ENCODE measurements at regions not wholly inside any gene's neighbourhood (a gene's known extent, or its start where the extent isn't known, plus 50 kb on each side); places are given as distances from the start of the nearest gene placed in this dataset.
"Not testable (repeated sequence)": the region's sequence is repeated elsewhere in the genome, so short reads cannot be mapped to it uniquely, and the experiment has no call there.

DNA sequence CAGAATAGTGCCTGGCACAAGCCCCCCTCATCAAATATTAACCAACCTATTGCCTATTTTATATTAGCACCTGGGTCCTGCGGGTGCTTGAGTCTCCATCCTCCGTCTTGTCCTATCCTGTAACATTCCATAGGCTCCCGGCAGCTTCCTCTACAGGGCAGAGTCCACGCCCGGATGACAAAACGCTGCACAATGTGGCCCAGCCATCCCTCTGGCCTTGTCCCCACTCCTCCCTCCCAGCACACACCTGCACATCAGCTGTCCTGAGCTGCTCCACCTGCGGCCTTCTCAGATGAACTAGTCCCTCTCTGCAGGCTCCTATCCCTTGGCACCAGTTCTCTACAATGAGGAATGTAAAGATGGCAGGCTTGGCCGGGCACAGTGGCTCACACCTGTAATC lies 153.5 kb upstream of the PDE1C start:
- H3K4me1 ChIP-seq (ENCODE audit: control extremely low read depth in 1 of 4, control insufficient read depth in 4 of 4, insufficient read depth in 4 of 4, low read length in 3 of 4) = no peaks in the 10 kb centered on the region
- ChIA-PET POLR2A (no interaction called here), CTCF (interaction anchor here (0.7 to 4.3 kb wide), 3 partner anchors 13 to 52 kb away, joined by 4 to 23 read pairs (median 5); no protein-coding TSS in a partner anchor)
- H3K27ac ChIP-seq (ENCODE audit: insufficient read depth in 1 of 2, low read depth in 1 of 2, low read length in 2 of 2, poor library complexity in 1 of 2, severe bottlenecking in 2 of 2) = no peak overlapping the region
- no peak overlapping the region for H3K4me3 ChIP-seq (ENCODE audit: control insufficient read depth in 1 of 7, extremely low read depth in 1 of 7, insufficient read depth in 4 of 7, low read depth in 2 of 7, low read length in 6 of 7)
- peaks cover 0 to 6% (median 0%) of the 10 kb centered on the region in 5 experiments for H3K9me3 ChIP-seq (ENCODE audit: control extremely low read depth in 1 of 5, control insufficient read depth in 4 of 5, insufficient read depth in 2 of 5, low read depth in 1 of 5, low read length in 4 of 5)
- no peaks in the 10 kb centered on the region for H3K36me3 ChIP-seq (ENCODE audit: control insufficient read depth in 4 of 4, insufficient read depth in 4 of 4, low read length in 3 of 4)
- H3K27me3 ChIP-seq (replicated peaks in 2 of 5; ENCODE audit: control insufficient read depth in 4 of 5, insufficient read depth in 5 of 5, low read length in 4 of 5) = no peaks in the 10 kb centered on the region
- WGBS (ENCODE audit: insufficient coverage) = 97% methylated on average over 8 of the region's 8 CpGs
- no peak for DNase-seq

DNA sequence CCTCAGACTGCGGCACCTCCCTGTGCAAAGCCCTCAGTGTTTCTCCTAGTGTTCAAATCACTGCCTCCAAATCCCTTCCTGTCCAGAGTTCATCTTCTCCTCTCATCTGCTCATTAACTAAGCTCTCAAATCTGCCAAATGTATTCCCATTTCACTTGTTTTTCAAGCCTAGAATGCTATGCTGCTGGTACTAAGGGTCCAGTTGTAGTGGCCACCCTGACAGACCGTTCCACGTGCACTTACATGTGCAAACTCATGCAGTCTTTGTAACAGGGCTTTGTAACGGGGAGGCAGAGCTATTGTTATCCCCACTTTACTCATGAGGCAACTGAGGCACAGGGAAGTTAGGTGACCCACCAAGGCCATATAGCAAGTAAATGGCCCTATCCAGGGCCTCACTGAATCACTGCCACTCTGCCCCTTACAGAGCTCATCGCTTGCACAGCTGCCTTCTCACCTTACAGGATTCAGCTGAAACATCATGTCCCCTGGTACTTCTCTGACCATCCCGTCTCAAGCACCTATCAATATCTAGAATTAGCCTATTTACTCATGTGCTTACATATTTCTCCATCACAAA lies 153.0 kb upstream of the PDE1C start:
- no peaks in the 10 kb centered on the region for H3K27me3 ChIP-seq (replicated peaks in 2 of 5; ENCODE audit: control insufficient read depth in 4 of 5, insufficient read depth in 5 of 5, low read length in 4 of 5)
- H3K36me3 ChIP-seq (ENCODE audit: control insufficient read depth in 4 of 4, insufficient read depth in 4 of 4, low read length in 3 of 4) = no peaks in the 10 kb centered on the region
- no peak overlapping the region for H3K27ac ChIP-seq (ENCODE audit: insufficient read depth in 1 of 2, low read depth in 1 of 2, low read length in 2 of 2, poor library complexity in 1 of 2, severe bottlenecking in 2 of 2)
- 91% methylated on average over 5 of the region's 6 CpGs for WGBS (ENCODE audit: insufficient coverage)
- POLR2A ChIA-PET = no interaction called here
- no peak for DNase-seq
- no peak overlapping the region for H3K4me3 ChIP-seq (ENCODE audit: control insufficient read depth in 1 of 7, extremely low read depth in 1 of 7, insufficient read depth in 4 of 7, low read depth in 2 of 7, low read length in 6 of 7)
- H3K9me3 ChIP-seq (ENCODE audit: control extremely low read depth in 1 of 5, control insufficient read depth in 4 of 5, insufficient read depth in 2 of 5, low read depth in 1 of 5, low read length in 4 of 5) = peaks cover 0 to 6% (median 0%) of the 10 kb centered on the region in 5 experiments
- H3K4me1 ChIP-seq (ENCODE audit: control extremely low read depth in 1 of 4, control insufficient read depth in 4 of 4, insufficient read depth in 4 of 4, low read length in 3 of 4) = no peaks in the 10 kb centered on the region
- CTCF ChIA-PET = interaction anchor here (4.3 kb wide), 1 partner anchor 12 kb away, joined by 23 read pairs; no protein-coding TSS in a partner anchor

DNA sequence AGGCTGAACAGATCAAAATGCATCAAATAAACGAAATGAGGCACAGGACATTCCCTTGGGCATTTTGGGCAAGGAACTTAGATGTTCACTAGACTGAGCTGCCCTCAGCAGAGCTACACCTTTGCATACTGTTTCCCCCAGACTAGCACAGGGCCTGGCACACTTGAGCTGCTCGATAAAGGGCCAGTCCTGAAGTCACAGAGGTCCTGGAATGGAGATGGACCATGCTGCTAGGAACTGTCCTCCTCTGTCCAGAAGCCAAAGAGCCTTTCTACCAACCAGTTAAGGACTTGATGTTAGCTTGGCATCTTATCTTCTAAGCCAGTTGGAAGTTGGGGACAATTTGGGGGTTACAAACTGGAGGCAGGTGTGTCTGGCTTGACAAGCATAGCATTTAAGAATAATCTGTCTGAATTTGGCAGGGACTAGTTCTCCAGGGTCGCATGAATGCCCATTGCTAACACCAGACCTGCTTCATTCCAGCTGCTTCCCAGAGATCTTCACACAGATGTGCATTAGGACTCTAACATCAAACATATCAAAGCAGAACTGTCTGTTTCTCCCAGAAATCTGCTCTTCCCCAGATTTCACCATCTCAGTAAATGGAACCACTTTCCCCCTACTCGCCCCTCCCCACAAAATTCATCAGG lies 152.2 kb upstream of the PDE1C start:
- Histone ChIP-seq H3K36me3 (ENCODE audit: control insufficient read depth in 4 of 4, insufficient read depth in 4 of 4, low read length in 3 of 4) (no peaks in the 10 kb centered on the region), H3K4me3 (ENCODE audit: control insufficient read depth in 1 of 7, extremely low read depth in 1 of 7, insufficient read depth in 4 of 7, low read depth in 2 of 7, low read length in 6 of 7) (no peak overlapping the region), H3K9me3 (ENCODE audit: control extremely low read depth in 1 of 5, control insufficient read depth in 4 of 5, insufficient read depth in 2 of 5, low read depth in 1 of 5, low read length in 4 of 5) (no peaks in the 10 kb centered on the region), H3K4me1 (ENCODE audit: control extremely low read depth in 1 of 4, control insufficient read depth in 4 of 4, insufficient read depth in 4 of 4, low read length in 3 of 4) (no peaks in the 10 kb centered on the region), H3K27ac (ENCODE audit: insufficient read depth in 1 of 2, low read depth in 1 of 2, low read length in 2 of 2, poor library complexity in 1 of 2, severe bottlenecking in 2 of 2) (no peak overlapping the region), H3K27me3 (replicated peaks in 2 of 5; ENCODE audit: control insufficient read depth in 4 of 5, insufficient read depth in 5 of 5, low read length in 4 of 5) (no peaks in the 10 kb centered on the region)
- POLR2A ChIA-PET = no interaction called here
- CTCF ChIA-PET = interaction anchor here (1.3 to 4.3 kb wide), 4 partner anchors 8 to 53 kb away, joined by 3 to 23 read pairs (median 6); no protein-coding TSS in a partner anchor
- WGBS (ENCODE audit: insufficient coverage) = 97% methylated on average over 4 of the region's 4 CpGs
- no peak for DNase-seq

DNA sequence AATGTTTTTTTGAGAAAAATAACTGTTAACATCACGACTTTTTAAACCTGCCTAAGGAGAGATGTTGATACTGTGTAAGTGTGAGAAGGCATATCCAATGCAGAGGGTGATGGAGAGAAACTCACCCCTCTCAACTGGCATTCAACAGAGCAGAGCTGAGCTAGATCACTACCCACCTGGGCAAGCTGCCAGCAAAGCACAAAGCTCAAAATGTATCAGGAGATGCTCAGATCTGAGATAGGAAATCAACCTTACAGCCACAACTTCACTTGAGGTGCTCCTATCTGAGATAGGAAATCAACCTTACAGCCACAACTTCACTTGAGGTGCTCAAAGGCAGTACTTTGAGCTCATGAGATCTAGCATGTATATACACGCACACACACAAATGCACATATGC lies 151.5 kb upstream of the PDE1C start:
- DNase-seq = no peak
- no peaks in the 10 kb centered on the region for H3K27me3 ChIP-seq (replicated peaks in 2 of 5; ENCODE audit: control insufficient read depth in 4 of 5, insufficient read depth in 5 of 5, low read length in 4 of 5)
- H3K9me3 ChIP-seq (ENCODE audit: control extremely low read depth in 1 of 5, control insufficient read depth in 4 of 5, insufficient read depth in 2 of 5, low read depth in 1 of 5, low read length in 4 of 5) = no peaks in the 10 kb centered on the region
- CTCF ChIA-PET = interaction anchor here (1.3 to 4.3 kb wide), 4 partner anchors 9 to 54 kb away, joined by 3 to 23 read pairs (median 6); no protein-coding TSS in a partner anchor
- no peaks in the 10 kb centered on the region for H3K4me1 ChIP-seq (ENCODE audit: control extremely low read depth in 1 of 4, control insufficient read depth in 4 of 4, insufficient read depth in 4 of 4, low read length in 3 of 4)
- POLR2A ChIA-PET = no interaction called here
- no peak overlapping the region for H3K4me3 ChIP-seq (ENCODE audit: control insufficient read depth in 1 of 7, extremely low read depth in 1 of 7, insufficient read depth in 4 of 7, low read depth in 2 of 7, low read length in 6 of 7)
- 93% methylated on average over 2 of the region's 2 CpGs for WGBS (ENCODE audit: insufficient coverage)
- H3K27ac ChIP-seq (ENCODE audit: insufficient read depth in 1 of 2, low read depth in 1 of 2, low read length in 2 of 2, poor library complexity in 1 of 2, severe bottlenecking in 2 of 2) = no peak overlapping the region
- H3K36me3 ChIP-seq (ENCODE audit: control insufficient read depth in 4 of 4, insufficient read depth in 4 of 4, low read length in 3 of 4) = no peaks in the 10 kb centered on the region

DNA sequence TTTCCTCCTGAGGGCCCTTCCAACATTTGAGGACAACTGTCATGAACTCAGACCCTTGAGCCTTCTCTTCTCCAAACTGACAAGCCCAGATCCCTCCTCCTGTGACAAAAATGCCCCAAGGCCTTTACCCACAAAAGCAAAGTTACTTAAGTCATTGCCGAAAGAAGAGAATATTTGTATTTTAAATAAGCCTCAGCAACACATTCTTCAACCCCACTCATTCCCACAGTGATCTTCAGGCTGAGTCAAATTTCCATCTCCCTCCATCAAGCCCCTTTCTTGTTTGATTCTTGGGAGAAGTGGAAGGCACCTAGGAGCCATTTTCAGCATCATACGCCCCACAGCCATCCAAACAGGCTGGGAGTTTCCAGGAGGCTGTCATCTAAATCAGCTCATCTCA lies 150.8 kb upstream of the PDE1C start:
- H3K27me3 ChIP-seq (replicated peaks in 2 of 5; ENCODE audit: control insufficient read depth in 4 of 5, insufficient read depth in 5 of 5, low read length in 4 of 5) = peaks cover 0 to 3% (median 0%) of the 10 kb centered on the region in 5 experiments
- H3K36me3 ChIP-seq (ENCODE audit: control insufficient read depth in 4 of 4, insufficient read depth in 4 of 4, low read length in 3 of 4) = no peaks in the 10 kb centered on the region
- no peak for DNase-seq
- WGBS (ENCODE audit: insufficient coverage) = 100% methylated on average over 1 of the region's 2 CpGs
- ChIA-PET CTCF (interaction anchor here (1.3 to 4.3 kb wide), 5 partner anchors 10 to 138 kb away, joined by 3 to 23 read pairs (median 4); no protein-coding TSS in a partner anchor), POLR2A (no interaction called here)
- no peak overlapping the region for H3K27ac ChIP-seq (ENCODE audit: insufficient read depth in 1 of 2, low read depth in 1 of 2, low read length in 2 of 2, poor library complexity in 1 of 2, severe bottlenecking in 2 of 2)
- no peak overlapping the region for H3K4me3 ChIP-seq (ENCODE audit: control insufficient read depth in 1 of 7, extremely low read depth in 1 of 7, insufficient read depth in 4 of 7, low read depth in 2 of 7, low read length in 6 of 7)
- H3K9me3 ChIP-seq (ENCODE audit: control extremely low read depth in 1 of 5, control insufficient read depth in 4 of 5, insufficient read depth in 2 of 5, low read depth in 1 of 5, low read length in 4 of 5) = no peaks in the 10 kb centered on the region
- no peaks in the 10 kb centered on the region for H3K4me1 ChIP-seq (ENCODE audit: control extremely low read depth in 1 of 4, control insufficient read depth in 4 of 4, insufficient read depth in 4 of 4, low read length in 3 of 4)

DNA sequence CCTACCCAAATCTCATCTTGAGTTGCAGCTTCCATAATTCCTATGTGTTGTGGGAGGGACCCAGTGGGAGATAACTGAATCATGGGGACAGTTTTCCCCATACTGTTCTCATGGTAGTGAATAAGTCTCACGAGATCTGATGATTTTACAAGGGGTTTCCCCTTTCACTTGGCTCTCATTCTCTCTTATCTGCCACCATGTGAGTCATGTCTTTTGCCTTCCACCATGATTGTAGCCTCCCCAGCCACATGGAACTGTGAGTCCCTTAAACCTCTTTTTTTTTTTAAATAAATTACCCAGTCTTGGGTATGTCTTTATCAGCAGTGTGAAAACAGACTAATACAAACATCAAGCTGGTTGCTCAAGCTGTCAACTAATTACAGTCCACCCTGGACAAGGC lies 149.6 kb upstream of the PDE1C start:
- DNase-seq; H3K36me3 ChIP-seq (ENCODE audit: control insufficient read depth in 4 of 4, insufficient read depth in 4 of 4, low read length in 3 of 4); H3K27me3 ChIP-seq (replicated peaks in 2 of 5; ENCODE audit: control insufficient read depth in 4 of 5, insufficient read depth in 5 of 5, low read length in 4 of 5); H3K27ac ChIP-seq (ENCODE audit: insufficient read depth in 1 of 2, low read depth in 1 of 2, low read length in 2 of 2, poor library complexity in 1 of 2, severe bottlenecking in 2 of 2); H3K9me3 ChIP-seq (ENCODE audit: control extremely low read depth in 1 of 5, control insufficient read depth in 4 of 5, insufficient read depth in 2 of 5, low read depth in 1 of 5, low read length in 4 of 5); H3K4me3 ChIP-seq (ENCODE audit: control insufficient read depth in 1 of 7, extremely low read depth in 1 of 7, insufficient read depth in 4 of 7, low read depth in 2 of 7, low read length in 6 of 7); H3K4me1 ChIP-seq (ENCODE audit: control extremely low read depth in 1 of 4, control insufficient read depth in 4 of 4, insufficient read depth in 4 of 4, low read length in 3 of 4); POLR2A ChIA-PET: not testable (repeated sequence)
- WGBS (ENCODE audit: insufficient coverage) = no CpG with 5 or more reads among the region's 1 CpG
- CTCF ChIA-PET = interaction anchor here (1.3 to 4.3 kb wide), 3 partner anchors 9 to 139 kb away, joined by 3 to 23 read pairs (median 3); no protein-coding TSS in a partner anchor

DNA sequence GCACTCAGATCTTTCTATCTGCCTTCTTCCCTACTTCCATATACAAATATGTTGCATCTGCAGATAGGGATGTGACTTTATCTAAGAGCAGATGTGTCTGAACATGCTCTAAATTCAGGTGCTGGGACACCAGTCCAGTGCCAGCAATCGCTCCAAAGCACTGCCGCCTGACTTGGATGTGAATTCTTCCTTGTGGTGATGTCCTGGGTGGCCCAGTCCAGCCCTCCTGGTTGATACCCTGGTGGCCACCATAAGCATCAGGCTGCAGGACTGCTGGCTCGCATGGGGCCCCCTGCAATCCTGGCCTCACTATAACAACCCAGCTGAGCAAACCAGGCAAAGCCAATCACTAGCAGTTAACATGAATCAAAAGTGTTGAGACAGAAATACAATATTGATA lies 149.2 kb upstream of the PDE1C start:
- Histone ChIP-seq H3K4me3 (ENCODE audit: control insufficient read depth in 1 of 7, extremely low read depth in 1 of 7, insufficient read depth in 4 of 7, low read depth in 2 of 7, low read length in 6 of 7) (no peak overlapping the region), H3K27me3 (replicated peaks in 2 of 5; ENCODE audit: control insufficient read depth in 4 of 5, insufficient read depth in 5 of 5, low read length in 4 of 5) (peaks cover 0 to 7% (median 0%) of the 10 kb centered on the region in 5 experiments), H3K9me3 (ENCODE audit: control extremely low read depth in 1 of 5, control insufficient read depth in 4 of 5, insufficient read depth in 2 of 5, low read depth in 1 of 5, low read length in 4 of 5) (no peaks in the 10 kb centered on the region), H3K36me3 (ENCODE audit: control insufficient read depth in 4 of 4, insufficient read depth in 4 of 4, low read length in 3 of 4) (no peaks in the 10 kb centered on the region), H3K4me1 (ENCODE audit: control extremely low read depth in 1 of 4, control insufficient read depth in 4 of 4, insufficient read depth in 4 of 4, low read length in 3 of 4) (no peaks in the 10 kb centered on the region), H3K27ac (ENCODE audit: insufficient read depth in 1 of 2, low read depth in 1 of 2, low read length in 2 of 2, poor library complexity in 1 of 2, severe bottlenecking in 2 of 2) (no peak overlapping the region)
- CTCF ChIA-PET = interaction anchor here (0.7 to 1.5 kb wide), 3 partner anchors 9 to 138 kb away, joined by 3 to 4 read pairs (median 3); no protein-coding TSS in a partner anchor
- WGBS (ENCODE audit: insufficient coverage) = 100% methylated on average over 3 of the region's 3 CpGs
- DNase-seq = no peak
- POLR2A ChIA-PET = no interaction called here

Data from common myeloid progenitor, CD34-positive (primary cell).